ENCODE measurements at regions not wholly inside any gene's neighbourhood (a gene's known extent, or its start where the extent isn't known, plus 50 kb on each side); places are given as distances from the start of the nearest gene placed in this dataset.

DNA sequence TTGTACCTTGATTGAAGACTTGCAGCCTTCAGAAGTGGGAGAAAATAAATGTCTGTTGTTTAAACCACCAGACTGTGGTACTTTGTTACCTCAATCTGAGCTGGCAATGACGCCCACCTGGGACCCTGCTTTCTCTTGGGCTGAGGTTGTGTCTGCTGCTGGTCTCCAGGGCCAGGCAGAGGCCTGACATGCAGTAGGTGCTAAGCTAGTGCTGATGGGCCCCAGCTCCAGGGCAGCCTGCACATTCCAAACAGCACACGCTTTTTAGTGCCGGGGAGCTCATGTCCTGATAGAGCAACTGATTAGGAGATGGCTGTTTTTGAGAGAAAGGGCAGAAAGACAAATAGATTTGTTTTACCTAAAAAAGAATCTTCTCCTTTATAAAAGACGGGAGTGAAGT lies 664.0 kb upstream of the HS6ST1 start:
- POLR2A ChIA-PET: no interaction called here

DNA sequence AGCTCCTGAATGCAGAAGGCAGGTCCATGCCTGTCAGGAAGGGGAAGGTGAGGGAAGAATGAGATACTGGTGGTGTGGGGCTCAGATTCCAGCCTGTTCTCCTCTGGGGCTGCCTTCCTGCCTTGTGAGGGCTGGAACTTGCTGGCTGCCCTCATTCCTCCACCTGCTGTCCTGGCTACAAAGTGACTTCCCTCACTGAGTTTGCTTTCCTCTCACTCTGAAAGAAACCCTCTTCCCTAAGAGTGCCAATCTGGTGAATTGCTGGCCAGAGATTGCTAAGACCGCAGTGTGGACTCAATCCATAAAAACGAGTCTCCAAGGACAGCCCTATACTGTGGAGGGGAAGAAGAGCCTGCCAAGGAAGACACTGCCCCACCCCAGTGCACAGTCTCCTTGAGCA lies 664.4 kb upstream of the HS6ST1 start:
- H2AFZ ChIP-seq (ENCODE audit: low read length): no peak overlapping the region
- no peak overlapping the region for H3K27ac ChIP-seq (ENCODE audit: extremely low read length, insufficient read depth, low read length)
- H3K9ac ChIP-seq (ENCODE audit: insufficient read depth, low read depth, low read length): no peak overlapping the region
- H3K4me3 ChIP-seq (replicated peaks in 1 of 3; ENCODE audit: insufficient read depth in 1 of 3, low read depth in 2 of 3, low read length in 3 of 3): no peak overlapping the region
- ChIA-PET POLR2A (no interaction called here), CTCF (ENCODE audit: low intra/inter-chr PET ratio, low total read pairs) (no interaction called here)
- ATAC-seq (no peak), FAIRE-seq (no peak), DNase-seq (ENCODE audit: low spot score) (no peak)
- no peaks in the 10 kb centered on the region for H3K36me3 ChIP-seq (replicated peaks in 1 of 2; ENCODE audit: control insufficient read depth in 1 of 2, insufficient read depth in 2 of 2, low read length in 2 of 2)
- no peaks in the 10 kb centered on the region for H4K20me1 ChIP-seq (ENCODE audit: insufficient read depth, low read length)
- in situ Hi-C loops (cut with HindIII; ENCODE audit: extremely low pct_ligation_motif_present, low pct_unique_long_range_greater_than_20kb) (no loop called here), intact Hi-C loops (cut with micrococcal nuclease; ENCODE audit: unreplicated experiment) (no loop called here)
- no peak overlapping the region for H3K4me2 ChIP-seq (ENCODE audit: low read depth, low read length)
- peaks cover 0 to 23% of the 10 kb centered on the region in 2 experiments; a peak in 1 of 5 replicates for H3K27me3 ChIP-seq (ENCODE audit: control insufficient read depth in 1 of 2, insufficient read depth in 2 of 2, low read length in 2 of 2)
- no peaks in the 10 kb centered on the region for H3K4me1 ChIP-seq (ENCODE audit: insufficient read depth, low read length)
- no peaks in the 10 kb centered on the region for H3K9me3 ChIP-seq (ENCODE audit: low read length)
- no peaks in the 10 kb centered on the region for H3K79me2 ChIP-seq (ENCODE audit: insufficient read depth, low read length)
- BruUV-seq (replicated peaks): no TSS peak
- WGBS (ENCODE audit: low lambda C conversion rate): 0% methylated on average over 2 of the region's 2 CpGs
- TF ChIP-seq ZMYM4 (CRISPR knock-in tag; IDR thresholded peaks at IDR 0.05): no peak
- no peak for TF ChIP-seq KLF9 (CRISPR knock-in tag; IDR thresholded peaks at IDR 0.05; ENCODE audit: low read depth)
- TF ChIP-seq, protein P1, sequence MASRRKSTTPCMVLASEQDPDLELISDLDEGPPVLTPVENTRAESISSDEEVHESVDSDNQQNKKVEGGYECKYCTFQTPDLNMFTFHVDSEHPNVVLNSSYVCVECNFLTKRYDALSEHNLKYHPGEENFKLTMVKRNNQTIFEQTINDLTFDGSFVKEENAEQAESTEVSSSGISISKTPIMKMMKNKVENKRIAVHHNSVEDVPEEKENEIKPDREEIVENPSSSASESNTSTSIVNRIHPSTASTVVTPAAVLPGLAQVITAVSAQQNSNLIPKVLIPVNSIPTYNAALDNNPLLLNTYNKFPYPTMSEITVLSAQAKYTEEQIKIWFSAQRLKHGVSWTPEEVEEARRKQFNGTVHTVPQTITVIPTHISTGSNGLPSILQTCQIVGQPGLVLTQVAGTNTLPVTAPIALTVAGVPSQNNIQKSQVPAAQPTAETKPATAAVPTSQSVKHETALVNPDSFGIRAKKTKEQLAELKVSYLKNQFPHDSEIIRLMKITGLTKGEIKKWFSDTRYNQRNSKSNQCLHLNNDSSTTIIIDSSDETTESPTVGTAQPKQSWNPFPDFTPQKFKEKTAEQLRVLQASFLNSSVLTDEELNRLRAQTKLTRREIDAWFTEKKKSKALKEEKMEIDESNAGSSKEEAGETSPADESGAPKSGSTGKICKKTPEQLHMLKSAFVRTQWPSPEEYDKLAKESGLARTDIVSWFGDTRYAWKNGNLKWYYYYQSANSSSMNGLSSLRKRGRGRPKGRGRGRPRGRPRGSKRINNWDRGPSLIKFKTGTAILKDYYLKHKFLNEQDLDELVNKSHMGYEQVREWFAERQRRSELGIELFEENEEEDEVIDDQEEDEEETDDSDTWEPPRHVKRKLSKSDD (CRISPR knock-in tag; IDR thresholded peaks at IDR 0.05; ENCODE audit: low read depth): no peak
- no peak for TF ChIP-seq ZNF383 (CRISPR knock-in tag; IDR thresholded peaks at IDR 0.05; ENCODE audit: borderline replicate concordance)
- TF ChIP-seq ZSCAN21 (CRISPR knock-in tag; IDR thresholded peaks at IDR 0.05; ENCODE audit: borderline replicate concordance): no peak
- no peak for TF ChIP-seq SMARCC2 (IDR thresholded peaks at IDR 0.05)
- no peak for TF ChIP-seq ZNF607 (CRISPR knock-in tag; IDR thresholded peaks at IDR 0.05; ENCODE audit: borderline replicate concordance)
- TF ChIP-seq, protein P2, sequence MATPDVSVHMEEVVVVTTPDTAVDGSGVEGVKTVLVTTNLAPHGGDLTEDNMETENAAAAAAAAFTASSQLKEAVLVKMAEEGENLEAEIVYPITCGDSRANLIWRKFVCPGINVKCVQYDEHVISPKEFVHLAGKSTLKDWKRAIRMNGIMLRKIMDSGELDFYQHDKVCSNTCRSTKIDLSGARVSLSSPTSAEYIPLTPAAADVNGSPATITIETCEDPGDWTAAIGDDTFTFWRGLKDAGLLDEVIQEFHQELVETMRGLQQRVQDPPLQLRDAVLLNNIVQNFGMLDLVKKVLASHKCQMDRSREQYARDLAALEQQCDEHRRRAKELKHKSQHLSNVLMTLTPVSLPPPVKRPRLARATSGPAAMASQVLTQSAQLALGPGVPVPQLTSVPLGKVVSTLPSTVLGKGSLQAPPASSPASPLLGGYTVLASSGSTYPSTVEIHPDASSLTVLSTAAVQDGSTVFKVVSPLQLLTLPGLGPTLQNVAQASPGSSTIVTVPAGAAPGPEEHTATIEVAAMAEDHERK (CRISPR knock-in tag; IDR thresholded peaks at IDR 0.05; ENCODE audit: low read depth): no peak

More for the DNA sequence above, 664.0 kb upstream of the HS6ST1 start:
- FAIRE-seq (no peak), DNase-seq (ENCODE audit: low spot score) (no peak), ATAC-seq (no peak)
- Histone ChIP-seq H3K27ac (ENCODE audit: extremely low read length, insufficient read depth, low read length) (no peak overlapping the region), H3K36me3 (replicated peaks in 1 of 2; ENCODE audit: control insufficient read depth in 1 of 2, insufficient read depth in 2 of 2, low read length in 2 of 2) (no peaks in the 10 kb centered on the region), H3K4me2 (ENCODE audit: low read depth, low read length) (no peak overlapping the region), H3K4me3 (replicated peaks in 1 of 3; ENCODE audit: insufficient read depth in 1 of 3, low read depth in 2 of 3, low read length in 3 of 3) (no peak overlapping the region), H3K9me3 (ENCODE audit: low read length) (no peaks in the 10 kb centered on the region), H3K4me1 (ENCODE audit: insufficient read depth, low read length) (no peaks in the 10 kb centered on the region), H3K9ac (ENCODE audit: insufficient read depth, low read depth, low read length) (no peak overlapping the region), H4K20me1 (ENCODE audit: insufficient read depth, low read length) (no peaks in the 10 kb centered on the region), H3K27me3 (ENCODE audit: control insufficient read depth in 1 of 2, insufficient read depth in 2 of 2, low read length in 2 of 2) (peaks cover 0 to 23% of the 10 kb centered on the region in 2 experiments; a peak in 1 of 5 replicates), H3K79me2 (ENCODE audit: insufficient read depth, low read length) (no peaks in the 10 kb centered on the region), H2AFZ (ENCODE audit: low read length) (no peak overlapping the region)
- CTCF ChIA-PET (ENCODE audit: low intra/inter-chr PET ratio, low total read pairs): no interaction called here
- in situ Hi-C loops (cut with HindIII; ENCODE audit: extremely low pct_ligation_motif_present, low pct_unique_long_range_greater_than_20kb): no loop called here
- TF ChIP-seq CHD2 (IDR thresholded peaks at IDR 0.05; ENCODE audit: low read depth, low read length): no peak
- TF ChIP-seq, protein P3, sequence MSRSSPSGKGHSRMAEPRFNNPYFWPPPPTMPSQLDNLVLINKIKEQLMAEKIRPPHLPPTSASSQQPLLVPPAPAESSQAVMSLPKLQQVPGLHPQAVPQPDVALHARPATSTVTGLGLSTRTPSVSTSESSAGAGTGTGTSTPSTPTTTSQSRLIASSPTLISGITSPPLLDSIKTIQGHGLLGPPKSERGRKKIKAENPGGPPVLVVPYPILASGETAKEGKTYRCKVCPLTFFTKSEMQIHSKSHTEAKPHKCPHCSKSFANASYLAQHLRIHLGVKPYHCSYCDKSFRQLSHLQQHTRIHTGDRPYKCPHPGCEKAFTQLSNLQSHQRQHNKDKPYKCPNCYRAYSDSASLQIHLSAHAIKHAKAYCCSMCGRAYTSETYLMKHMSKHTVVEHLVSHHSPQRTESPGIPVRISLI (CRISPR knock-in tag; IDR thresholded peaks at IDR 0.05; ENCODE audit: borderline replicate concordance): no peak
- no peak for TF ChIP-seq ZNF788 (CRISPR knock-in tag; IDR thresholded peaks at IDR 0.05; ENCODE audit: borderline replicate concordance)
- TF ChIP-seq, protein P4, sequence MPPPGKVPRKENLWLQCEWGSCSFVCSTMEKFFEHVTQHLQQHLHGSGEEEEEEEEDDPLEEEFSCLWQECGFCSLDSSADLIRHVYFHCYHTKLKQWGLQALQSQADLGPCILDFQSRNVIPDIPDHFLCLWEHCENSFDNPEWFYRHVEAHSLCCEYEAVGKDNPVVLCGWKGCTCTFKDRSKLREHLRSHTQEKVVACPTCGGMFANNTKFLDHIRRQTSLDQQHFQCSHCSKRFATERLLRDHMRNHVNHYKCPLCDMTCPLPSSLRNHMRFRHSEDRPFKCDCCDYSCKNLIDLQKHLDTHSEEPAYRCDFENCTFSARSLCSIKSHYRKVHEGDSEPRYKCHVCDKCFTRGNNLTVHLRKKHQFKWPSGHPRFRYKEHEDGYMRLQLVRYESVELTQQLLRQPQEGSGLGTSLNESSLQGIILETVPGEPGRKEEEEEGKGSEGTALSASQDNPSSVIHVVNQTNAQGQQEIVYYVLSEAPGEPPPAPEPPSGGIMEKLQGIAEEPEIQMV (CRISPR knock-in tag; IDR thresholded peaks at IDR 0.05; ENCODE audit: low read depth): no peak
- TF ChIP-seq TAF15 (IDR thresholded peaks at IDR 0.05; ENCODE audit: low read depth, low read length, poor library complexity, severe bottlenecking): no peak
- TF ChIP-seq ZFAT (CRISPR knock-in tag; conservative IDR thresholded peaks at IDR 0.05): no peak
- BruUV-seq (replicated peaks): no TSS peak
- WGBS (ENCODE audit: low lambda C conversion rate): 6% methylated on average over 4 of the region's 4 CpGs
- intact Hi-C loops (cut with micrococcal nuclease; ENCODE audit: unreplicated experiment): no loop called here
